HFFc6 (cell line): ENCODE measurements at regions not wholly inside any gene's neighbourhood (a gene's known extent, or its start where the extent isn't known, plus 50 kb on each side); places are given as distances from the start of the nearest gene placed in this dataset.

ENCODE experiments used
- DNase-seq: peaks from one replicate; pipeline ENCODE4 v3.0.0-alpha.2; 2018
- H3K27ac Mint-ChIP-seq: 2 replicates; pipeline ENCODE4 v1.8.0; 2020; ENCODE audit warnings: mild to moderate bottlenecking, mixed read lengths
- H3K27me3 Mint-ChIP-seq: 2 replicates; pipeline ENCODE4 v1.8.0; 2021; ENCODE audit warnings: mild to moderate bottlenecking, moderate library complexity, mixed read lengths; ENCODE audit not compliant: insufficient read depth
- H3K36me3 Mint-ChIP-seq: 2 replicates; pipeline ENCODE4 v1.8.0; 2021; ENCODE audit warnings: low read depth, mixed read lengths
- H3K4me1 Mint-ChIP-seq: 2 replicates; pipeline ENCODE4 v1.8.0; 2020; ENCODE audit warnings: low read depth, mixed read lengths
- H3K4me3 Mint-ChIP-seq: 2 replicates; pipeline ENCODE4 v1.8.0; 2020; ENCODE audit warnings: mild to moderate bottlenecking, moderate library complexity, mixed read lengths
- H3K9me3 Mint-ChIP-seq: 2 replicates; pipeline ENCODE4 v1.8.0; 2020; ENCODE audit warnings: mild to moderate bottlenecking, mixed read lengths
- CTCF ChIP-seq: fragments of 200-600 bp; sonication (generic); IDR thresholded peaks from 2 replicates; pipeline ENCODE4 v1.5.0; 2021; ENCODE audit warnings: antibody characterized with exemption, mild to moderate bottlenecking

- no peak overlapping the region for H3K27ac Mint-ChIP-seq
- TF ChIP-seq CTCF = no peak
These were observed 100.3 kb upstream of the TPRG1 start for GRCh38 chr3:189071446-189071845.

GRCh38 chr3:189076449-189076848 lies 95.3 kb upstream of the TPRG1 start:
- Mint-ChIP-seq H3K4me1 (no peaks in the 10 kb centered on the region), H3K27me3 (peaks cover 2% of the 10 kb centered on the region; the same call in 1 of the 2 replicates), H3K36me3 (no peaks in the 10 kb centered on the region), H3K27ac (no peak overlapping the region), H3K4me3 (no peak overlapping the region), H3K9me3 (no peaks in the 10 kb centered on the region)
- DNase-seq = no peak
- TF ChIP-seq CTCF = no peak

More at GRCh38 chr3:189071446-189071845, 100.3 kb upstream of the TPRG1 start:
- Mint-ChIP-seq H3K4me1 (no peaks in the 10 kb centered on the region), H3K4me3 (no peak overlapping the region), H3K9me3 (no peaks in the 10 kb centered on the region), H3K36me3 (no peaks in the 10 kb centered on the region), H3K27me3 (no peaks in the 10 kb centered on the region)
- no peak for DNase-seq

DNA sequence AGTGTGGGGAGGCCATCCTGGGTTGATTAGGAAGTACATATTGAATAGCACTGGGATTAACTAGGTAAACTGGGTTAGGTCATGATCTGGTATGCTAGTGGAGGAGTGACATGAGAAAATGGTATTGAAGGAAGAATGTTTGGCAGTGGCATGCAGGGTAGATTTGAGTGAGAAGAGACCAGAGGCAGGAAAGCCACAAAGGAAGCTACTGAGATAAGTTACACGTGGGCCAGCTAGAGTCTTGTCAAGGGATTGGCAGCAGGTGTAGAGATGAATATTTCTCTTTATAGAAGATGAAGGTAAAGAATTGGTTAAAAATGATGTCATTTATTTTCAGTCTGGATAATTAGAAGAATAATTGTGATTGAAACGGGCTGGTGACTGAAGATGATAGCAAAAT lies 91.0 kb upstream of the TPRG1 start:
- H3K36me3 Mint-ChIP-seq = no peaks in the 10 kb centered on the region
- no peaks in the 10 kb centered on the region for H3K9me3 Mint-ChIP-seq
- no peak overlapping the region for H3K27ac Mint-ChIP-seq
- H3K4me3 Mint-ChIP-seq = no peak overlapping the region
- no peak for TF ChIP-seq CTCF
- H3K4me1 Mint-ChIP-seq = no peaks in the 10 kb centered on the region
- H3K27me3 Mint-ChIP-seq = peaks cover 6% of the 10 kb centered on the region
- no peak for DNase-seq

- Mint-ChIP-seq H3K9me3 (no peaks in the 10 kb centered on the region), H3K27ac (no peak overlapping the region), H3K4me1 (no peaks in the 10 kb centered on the region), H3K27me3 (peaks cover 6% of the 10 kb centered on the region), H3K36me3 (no peaks in the 10 kb centered on the region), H3K4me3 (no peak overlapping the region)
- no peak for DNase-seq
- TF ChIP-seq CTCF = no peak
These were observed 88.9 kb upstream of the TPRG1 start for GRCh38 chr3:189082666-189083427.

DNA sequence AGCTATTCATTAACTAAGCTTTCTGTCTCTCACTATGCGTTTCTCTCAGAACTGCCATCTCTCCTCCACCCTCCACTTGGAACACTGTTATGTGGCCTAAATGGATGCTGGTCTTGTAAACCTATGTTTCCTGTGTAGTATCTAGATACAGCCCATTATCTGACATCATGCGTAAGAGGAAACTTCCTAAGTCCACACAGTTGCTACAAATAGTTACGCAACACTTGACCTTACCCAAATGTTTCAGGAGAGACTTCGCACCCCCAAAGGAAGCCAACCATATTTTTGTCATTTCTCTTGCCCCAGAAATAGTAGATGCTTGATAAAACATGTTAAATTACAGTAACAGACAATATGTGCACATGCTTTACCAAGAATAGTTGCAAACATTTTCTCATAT lies 87.2 kb upstream of the TPRG1 start:
- Mint-ChIP-seq H3K9me3 (no peaks in the 10 kb centered on the region), H3K4me1 (no peaks in the 10 kb centered on the region), H3K36me3 (no peaks in the 10 kb centered on the region), H3K4me3 (no peak overlapping the region), H3K27ac (no peak overlapping the region), H3K27me3 (peaks cover 6% of the 10 kb centered on the region; the same call in 1 of the 2 replicates)
- no peak for DNase-seq
- TF ChIP-seq CTCF = no peak
